Coronary artery (tissue), 2 donors: ENCODE measurements at regions not wholly inside any gene's neighbourhood (a gene's known extent, or its start where the extent isn't known, plus 50 kb on each side); places are given as distances from the start of the nearest gene placed in this dataset.

Experiments
- DNase-seq: peaks from one replicate; pipeline ENCODE4 v3.0.0-alpha.2; 2017; ENCODE audit warnings: low spot score
- H3K27ac ChIP-seq, 2 donors: fragments of 200-600 bp; sonication (generic); one replicate each; pipeline ENCODE4 v1.5.1; 2016 to 2019
- H3K4me3 ChIP-seq: fragments of 200-600 bp; sonication (generic); 2 replicates; pipeline ENCODE4 v1.5.1; 2016; ENCODE audit warnings: mild to moderate bottlenecking, moderate library complexity
- CTCF ChIP-seq: fragments of 200-600 bp; sonication (generic); IDR thresholded peaks from one replicate; pipeline ENCODE4 v1.5.1; 2019; ENCODE audit warnings: antibody characterized with exemption

- Histone ChIP-seq H3K27ac (no peak overlapping the region), H3K4me3 (no peak overlapping the region)
- TF ChIP-seq CTCF, result no peak
- DNase-seq, result no peak
Observed at GRCh38 chr15:38954090-38954489, 389.5 kb upstream of the RASGRP1 start.

- Histone ChIP-seq H3K27ac (no peak overlapping the region), H3K4me3 (no peak overlapping the region)
- no peak for DNase-seq
- no peak for TF ChIP-seq CTCF
Observed at GRCh38 chr15:38961456-38961855, 396.8 kb upstream of the RASGRP1 start.

GRCh38 chr15:38961931-38962330 is 397.3 kb upstream of the RASGRP1 start:
- TF ChIP-seq CTCF, result no peak
- H3K27ac ChIP-seq, result no peak overlapping the region
- DNase-seq, result no peak
- H3K4me3 ChIP-seq, result no peak overlapping the region

DNA sequence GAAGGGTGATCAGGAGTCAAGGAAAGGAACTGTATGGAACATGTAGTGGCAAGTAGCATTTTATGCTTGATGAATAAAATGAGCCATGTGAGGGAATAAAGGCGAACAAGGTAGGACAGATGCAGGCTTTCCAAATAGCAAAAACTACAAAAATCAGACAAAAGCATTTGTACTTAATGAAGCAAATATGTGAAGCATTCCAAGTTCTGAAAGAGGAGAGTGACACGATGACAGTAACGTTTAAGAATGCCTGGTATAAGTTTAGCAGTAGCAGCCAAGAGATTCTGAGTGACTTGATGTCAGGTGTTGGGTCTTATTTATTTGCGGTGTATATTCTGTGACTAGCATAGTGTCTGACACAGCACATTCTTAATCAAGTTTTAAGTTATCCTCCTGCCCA is 408.2 kb upstream of the RASGRP1 start:
- TF ChIP-seq CTCF, result no peak
- no peak for DNase-seq
- Histone ChIP-seq H3K4me3 (no peak overlapping the region), H3K27ac (no peak overlapping the region)

- no peak for DNase-seq
- H3K4me3 ChIP-seq, result no peak overlapping the region
- H3K27ac ChIP-seq, result no peak overlapping the region
- TF ChIP-seq CTCF, result no peak
Observed at GRCh38 chr15:38975282-38975990, 410.8 kb upstream of the RASGRP1 start.

- no peak overlapping the region for H3K4me3 ChIP-seq
- no peak for DNase-seq
- TF ChIP-seq CTCF, result no peak
- peak overlapping the region in 1 of 2 donors; percentile 58 for H3K27ac ChIP-seq
Observed at GRCh38 chr15:38991126-38991525, 426.5 kb upstream of the RASGRP1 start.

DNA sequence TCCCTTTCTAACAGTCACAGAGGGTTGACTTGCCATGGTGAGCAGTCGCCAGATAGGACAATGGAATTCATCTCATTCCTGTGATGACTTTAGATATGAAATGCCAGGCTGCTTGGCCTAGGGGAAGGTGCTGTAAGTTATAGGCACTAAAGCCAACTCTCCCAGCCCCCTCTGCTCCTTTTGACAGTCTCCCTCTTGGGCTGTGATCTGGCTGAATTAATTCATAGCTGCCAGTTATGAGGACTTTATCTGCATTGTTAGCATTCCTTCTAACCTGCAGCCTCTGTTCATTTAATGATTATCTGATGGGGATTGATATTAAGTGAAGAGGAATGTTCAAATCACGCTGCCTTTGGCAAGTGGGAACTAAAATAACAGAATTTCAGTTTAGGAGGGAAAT is 427.1 kb upstream of the RASGRP1 start:
- Histone ChIP-seq H3K4me3 (no peak overlapping the region), H3K27ac (peak overlapping the region in 1 of 2 donors; percentile 58)
- TF ChIP-seq CTCF, result no peak
- DNase-seq, result no peak
